Endothelial cell of umbilical vein (primary cell): ENCODE measurements at regions not wholly inside any gene's neighbourhood (a gene's known extent, or its start where the extent isn't known, plus 50 kb on each side); places are given as distances from the start of the nearest gene placed in this dataset.

Experiments
- BruUV-seq: library from RNA; stranded (reverse); fragments of 400-500 nt; replicated peaks from 2 replicates; lab custom pipeline; 2021; lab: Mats Ljungman, UMichigan
- CTCF ChIA-PET: fragments of 300-600, 350-600 bp; sonication (Branson Sonifier 250); formaldehyde crosslinking; loops from one replicate; lab custom pipeline; 2021; ENCODE audit warnings: antibody characterized with exemption, inconsistent platforms; lab: Charles Lee
- POLR2A ChIA-PET: fragments of 300-600, 350-600 bp; sonication (Branson Sonifier 250); formaldehyde crosslinking; loops from one replicate; lab custom pipeline; 2021; ENCODE audit warnings: antibody characterized with exemption, inconsistent platforms; lab: Charles Lee
- DNase-seq: peaks from one replicate; pipeline ENCODE4 v3.0.0-alpha.2; 2011; ENCODE audit warnings: low read depth, low spot score
- FAIRE-seq: peaks from 2 replicates; lab custom pipeline; 2011; peaks lifted over from hg19 to GRCh38; lab: Jason Lieb, UNC
- H2AFZ ChIP-seq: 2 replicates; pipeline ENCODE4 v1.6.0; 2012; ENCODE audit warnings: low read depth, low read length, control low read depth, inconsistent platforms
- H3K27ac ChIP-seq: 2 replicates; pipeline ENCODE4 v1.5.1; 2011; ENCODE audit warnings: low read depth, mild to moderate bottlenecking, control low read depth, low read length, moderate library complexity; ENCODE audit not compliant: insufficient read depth
- H3K27me3 ChIP-seq, 2 experiments: 2 replicates each; pipeline versions ENCODE4 v1.6.0 to v1.6.1; 2011; ENCODE audit warnings: low read length in 2 of 2, mixed read lengths in 1 of 2; ENCODE audit not compliant: control insufficient read depth in 2 of 2, insufficient read depth in 2 of 2
- H3K36me3 ChIP-seq, 2 experiments: 2 replicates in 1 of 2; 3 replicates in 1 of 2; pipeline ENCODE4 v1.5.1; 2011; ENCODE audit warnings: low read length in 2 of 2, mild to moderate bottlenecking in 1 of 2, moderate library complexity in 1 of 2; ENCODE audit not compliant: control insufficient read depth in 2 of 2, insufficient read depth in 2 of 2; ENCODE audit errors: extremely low read depth in 1 of 2
- H3K4me1 ChIP-seq: 3 replicates; pipeline ENCODE4 v1.5.1; 2011; ENCODE audit warnings: mild to moderate bottlenecking, low read length; ENCODE audit not compliant: control insufficient read depth, insufficient read depth; ENCODE audit errors: extremely low read depth
- H3K4me2 ChIP-seq: 2 replicates; pipeline ENCODE4 v1.6.1; 2011; ENCODE audit warnings: low read length, control low read depth, mixed read lengths; ENCODE audit not compliant: insufficient read depth
- H3K4me3 ChIP-seq, 3 experiments: fragments of 200-600 bp in 1 of 3; sonication (generic), shearing (Covaris generic) in 1 of 3; replicated peaks in 1 of 3; 2 replicates each; pipeline ENCODE4 v1.5.1; 2011 to 2016; ENCODE audit warnings: control low read depth in 3 of 3, low read length in 3 of 3, mild to moderate bottlenecking in 2 of 3, inconsistent platforms in 1 of 3, low read depth in 1 of 3, moderate library complexity in 1 of 3; ENCODE audit not compliant: insufficient read depth in 1 of 3
- H3K79me2 ChIP-seq: 2 replicates; pipeline ENCODE4 v1.6.0; 2012; ENCODE audit warnings: low read length, inconsistent platforms; ENCODE audit not compliant: control insufficient read depth, insufficient read depth
- H3K9ac ChIP-seq: replicated peaks from 2 replicates; pipeline ENCODE3; 2011; ENCODE audit warnings: low read length, control low read depth; ENCODE audit not compliant: insufficient read depth; ENCODE audit errors: extremely low read depth
- H3K9me1 ChIP-seq: replicated peaks from 3 replicates; pipeline ENCODE4 v1.6.0; 2011; ENCODE audit warnings: mild to moderate bottlenecking, low read length; ENCODE audit not compliant: control insufficient read depth, insufficient read depth; ENCODE audit errors: extremely low read depth
- H3K9me3 ChIP-seq: replicated peaks from 2 replicates; pipeline ENCODE4 v1.5.1; 2012; ENCODE audit warnings: low read length, inconsistent platforms; ENCODE audit not compliant: control insufficient read depth, insufficient read depth
- H4K20me1 ChIP-seq: replicated peaks from 2 replicates; pipeline ENCODE3; 2011; ENCODE audit warnings: mild to moderate bottlenecking, low read length; ENCODE audit not compliant: control insufficient read depth, insufficient read depth; ENCODE audit errors: extremely low read depth
- EZH2 ChIP-seq: IDR thresholded peaks from 2 replicates; pipeline ENCODE4 v1.6.1; 2012; ENCODE audit warnings: borderline replicate concordance, low read depth, mild to moderate bottlenecking, moderate library complexity, low read length, inconsistent platforms; ENCODE audit not compliant: severe bottlenecking
- GATA2 ChIP-seq: IDR thresholded peaks from 2 replicates; pipeline ENCODE4 v1.7.0; 2011; ENCODE audit warnings: low read depth, mild to moderate bottlenecking, moderate library complexity, mixed read lengths, low read length; ENCODE audit not compliant: insufficient read length, insufficient read depth
- dilution Hi-C: fragments of 300-500 bp; cut with MboI; formaldehyde crosslinking; loops from one replicate; pipeline ENCODE4 v1.15.0; 2019; ENCODE audit warnings: low sequenced_read_pairs; ENCODE audit not compliant: extremely low pct_ligation_motif_present
- intact Hi-C: fragments of 100-400 bp; cut with micrococcal nuclease; formaldehyde crosslinking; loops from one replicate; pipeline ENCODE4 v1.10.0; 2022
- TF ChIP-seq, protein P1 (sequence below), 2 donors: IDR thresholded peaks; 1 replicate in 1 of 2; 2 replicates in 1 of 2; pipeline ENCODE4 v1.5.1; 2011; ENCODE audit warnings: low read length in 2 of 2, mild to moderate bottlenecking in 2 of 2, moderate library complexity in 2 of 2, control low read depth in 1 of 2, inconsistent platforms in 1 of 2, low read depth in 1 of 2; ENCODE audit not compliant: insufficient read depth in 1 of 2; ENCODE audit errors: extremely low read depth in 1 of 2

DNA sequence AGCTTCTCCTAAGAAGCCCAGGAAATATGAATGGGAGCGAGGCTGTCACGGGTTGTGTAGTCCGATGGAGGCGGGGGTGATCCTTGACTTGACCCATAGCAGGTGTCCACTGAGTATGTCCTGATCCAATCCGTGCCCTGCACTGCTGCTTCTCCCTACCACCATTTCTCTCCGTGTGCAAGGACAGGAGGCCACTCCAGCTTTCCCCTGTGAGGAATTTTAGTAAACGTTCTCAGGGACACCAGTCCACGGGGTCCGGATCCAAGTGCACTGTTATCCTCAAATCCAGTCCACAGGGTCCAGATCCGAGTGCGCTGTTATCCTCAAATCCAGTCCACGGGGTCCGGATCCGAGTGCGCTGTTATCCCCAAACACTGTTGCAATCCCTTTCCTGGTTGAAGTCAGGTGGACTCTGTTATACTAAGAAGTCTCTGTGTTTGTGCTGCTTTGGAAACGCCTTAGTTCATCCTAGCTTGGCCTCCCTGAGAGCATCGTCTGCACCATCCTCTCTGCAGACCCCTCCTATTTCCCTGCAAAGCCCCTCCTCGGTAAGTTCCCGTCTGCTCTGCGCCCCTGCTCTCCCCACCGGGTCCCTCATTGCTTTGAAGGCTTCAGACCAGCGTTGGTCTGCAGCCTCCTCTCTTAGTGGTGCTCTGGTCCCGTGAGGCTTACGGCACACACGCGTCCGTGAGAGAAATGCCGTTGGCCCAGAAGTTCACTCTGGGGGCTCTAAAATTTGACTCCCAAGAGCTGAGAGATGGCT, 303.5 kb downstream of the TEX29 start:
- dilution Hi-C loops = no loop called here
- H3K27me3 ChIP-seq = no peaks in the 10 kb centered on the region
- no TSS peak for BruUV-seq

More for the DNA sequence above, 303.5 kb downstream of the TEX29 start:
- POLR2A ChIA-PET = no interaction called here
- no peaks in the 10 kb centered on the region for H4K20me1 ChIP-seq
- H3K27ac ChIP-seq = no peak overlapping the region
- no peaks in the 10 kb centered on the region for H3K9me1 ChIP-seq
- H2AFZ ChIP-seq = no peak overlapping the region
- intact Hi-C loops = no loop called here
- FAIRE-seq = no peak
- H3K9ac ChIP-seq = no peak overlapping the region
- no peak overlapping the region for H3K4me3 ChIP-seq
- CTCF ChIA-PET = no interaction called here
- peaks cover 6% of the 10 kb centered on the region for H3K9me3 ChIP-seq
- no peak overlapping the region for H3K4me2 ChIP-seq
- no peak for DNase-seq
- TF ChIP-seq, protein P1, sequence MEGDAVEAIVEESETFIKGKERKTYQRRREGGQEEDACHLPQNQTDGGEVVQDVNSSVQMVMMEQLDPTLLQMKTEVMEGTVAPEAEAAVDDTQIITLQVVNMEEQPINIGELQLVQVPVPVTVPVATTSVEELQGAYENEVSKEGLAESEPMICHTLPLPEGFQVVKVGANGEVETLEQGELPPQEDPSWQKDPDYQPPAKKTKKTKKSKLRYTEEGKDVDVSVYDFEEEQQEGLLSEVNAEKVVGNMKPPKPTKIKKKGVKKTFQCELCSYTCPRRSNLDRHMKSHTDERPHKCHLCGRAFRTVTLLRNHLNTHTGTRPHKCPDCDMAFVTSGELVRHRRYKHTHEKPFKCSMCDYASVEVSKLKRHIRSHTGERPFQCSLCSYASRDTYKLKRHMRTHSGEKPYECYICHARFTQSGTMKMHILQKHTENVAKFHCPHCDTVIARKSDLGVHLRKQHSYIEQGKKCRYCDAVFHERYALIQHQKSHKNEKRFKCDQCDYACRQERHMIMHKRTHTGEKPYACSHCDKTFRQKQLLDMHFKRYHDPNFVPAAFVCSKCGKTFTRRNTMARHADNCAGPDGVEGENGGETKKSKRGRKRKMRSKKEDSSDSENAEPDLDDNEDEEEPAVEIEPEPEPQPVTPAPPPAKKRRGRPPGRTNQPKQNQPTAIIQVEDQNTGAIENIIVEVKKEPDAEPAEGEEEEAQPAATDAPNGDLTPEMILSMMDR (IDR thresholded peaks at IDR 0.05; ENCODE audit: extremely low read depth in 1 of 2, insufficient read depth in 1 of 2, low read depth in 1 of 2, low read length in 2 of 2) = no peak
- no peak for TF ChIP-seq GATA2
- TF ChIP-seq EZH2 = no peak
- H3K4me1 ChIP-seq = no peaks in the 10 kb centered on the region
- H3K36me3 ChIP-seq = no peaks in the 10 kb centered on the region
- no peaks in the 10 kb centered on the region for H3K79me2 ChIP-seq
